CD4-positive, alpha-beta T cell treated with Interleukin-17A for 4 hours (primary cell): ENCODE measurements at regions not wholly inside any gene's neighbourhood (a gene's known extent, or its start where the extent isn't known, plus 50 kb on each side); places are given as distances from the start of the nearest gene placed in this dataset.
"Not testable (repeated sequence)": the region's sequence is repeated elsewhere in the genome, so short reads cannot be mapped to it uniquely, and the experiment has no call there.

ENCODE experiments used
- DNase-seq: peaks from one replicate; pipeline ENCODE4 v3.0.0-alpha.2; 2020; ENCODE audit warnings: mixed read lengths

GRCh38 chr3:104044002-104044401 lies 1322.7 kb upstream of the ALCAM start:
- DNase-seq: no peak

- no peak for DNase-seq
These were observed 1300.1 kb upstream of the ALCAM start for GRCh38 chr3:104066658-104067057.

- no peak for DNase-seq
These were observed 1297.6 kb upstream of the ALCAM start for GRCh38 chr3:104069114-104069513.

GRCh38 chr3:104070906-104071305 lies 1295.8 kb upstream of the ALCAM start:
- no peak for DNase-seq

- DNase-seq: no peak
These were observed 1286.6 kb upstream of the ALCAM start for GRCh38 chr3:104080088-104080626.

GRCh38 chr3:104088738-104089137 lies 1278.0 kb upstream of the ALCAM start:
- DNase-seq: no peak

- not testable (repeated sequence) for DNase-seq
These were observed 1276.7 kb upstream of the ALCAM start for GRCh38 chr3:104089987-104090386.

- no peak for DNase-seq
These were observed 1265.0 kb upstream of the ALCAM start for GRCh38 chr3:104101736-104102135.

GRCh38 chr3:104102386-104102785 lies 1264.3 kb upstream of the ALCAM start:
- no peak for DNase-seq

GRCh38 chr3:104106276-104106675 lies 1260.4 kb upstream of the ALCAM start:
- no peak for DNase-seq

- no peak for DNase-seq
These were observed 1258.2 kb upstream of the ALCAM start for GRCh38 chr3:104108522-104108921.

GRCh38 chr3:104126463-104126862 lies 1240.2 kb upstream of the ALCAM start:
- DNase-seq: no peak

GRCh38 chr3:104126864-104127553 lies 1239.7 kb upstream of the ALCAM start:
- no peak for DNase-seq

- no peak for DNase-seq
These were observed 1238.9 kb upstream of the ALCAM start for GRCh38 chr3:104127830-104128229.

GRCh38 chr3:104132566-104133403 lies 1233.9 kb upstream of the ALCAM start:
- DNase-seq: no peak

- no peak for DNase-seq
These were observed 1233.1 kb upstream of the ALCAM start for GRCh38 chr3:104133630-104134029.

- DNase-seq: no peak
These were observed 1229.6 kb upstream of the ALCAM start for GRCh38 chr3:104137116-104137515.

- no peak for DNase-seq
These were observed 1221.5 kb upstream of the ALCAM start for GRCh38 chr3:104145164-104145563.

- no peak for DNase-seq
These were observed 1217.6 kb upstream of the ALCAM start for GRCh38 chr3:104149154-104149553.

GRCh38 chr3:104150724-104151123 lies 1216.0 kb upstream of the ALCAM start:
- DNase-seq: no peak

- no peak for DNase-seq
These were observed 1211.8 kb upstream of the ALCAM start for GRCh38 chr3:104154896-104155295.

- DNase-seq: no peak
These were observed 1200.8 kb upstream of the ALCAM start for GRCh38 chr3:104165866-104166265.

GRCh38 chr3:104168386-104168785 lies 1198.3 kb upstream of the ALCAM start:
- no peak for DNase-seq

- no peak for DNase-seq
These were observed 1191.0 kb upstream of the ALCAM start for GRCh38 chr3:104175696-104176095.
